A673 (cell line): ENCODE measurements at regions not wholly inside any gene's neighbourhood (a gene's known extent, or its start where the extent isn't known, plus 50 kb on each side); places are given as distances from the start of the nearest gene placed in this dataset.

Source experiments
- BruUV-seq: library from RNA; stranded (reverse); fragments of 400-500 nt; replicated peaks from 2 replicates; lab custom pipeline; 2021; lab: Mats Ljungman, UMichigan
- CTCF ChIA-PET: fragments of 300-600 bp; sonication (Branson Sonifier 250); formaldehyde crosslinking; loops from one replicate; lab custom pipeline; 2022; ENCODE audit warnings: antibody characterized with exemption; lab: Charles Lee
- POLR2A ChIA-PET: fragments of 300-600 bp; sonication (Branson Sonifier 250); formaldehyde crosslinking; loops from one replicate; lab custom pipeline; 2022; ENCODE audit warnings: antibody characterized with exemption; ENCODE audit not compliant: low non-redundant PET; lab: Charles Lee
- DNase-seq: peaks from one replicate; pipeline ENCODE4 v3.0.0-alpha.2; 2015; ENCODE audit warnings: low spot score
- H3K27ac ChIP-seq: fragments of 200-600 bp; sonication (generic); 2 replicates; pipeline ENCODE4 v1.5.1; 2016; ENCODE audit warnings: mixed run types, low read depth, mild to moderate bottlenecking, mixed read lengths, antibody characterized with exemption, low read length; ENCODE audit not compliant: poor library complexity, severe bottlenecking
- H3K27me3 ChIP-seq: fragments of 200-600 bp; sonication (generic); replicated peaks from 2 replicates; pipeline ENCODE4 v1.6.1; 2017; ENCODE audit warnings: mixed run types, low read depth, mild to moderate bottlenecking, mixed read lengths, antibody characterized with exemption, low read length; ENCODE audit not compliant: insufficient read depth, poor library complexity
- H3K36me3 ChIP-seq: fragments of 200-600 bp; sonication (generic); 2 replicates; pipeline ENCODE4 v1.6.1; 2016; ENCODE audit warnings: mixed run types, mild to moderate bottlenecking, mixed read lengths, antibody characterized with exemption, low read length; ENCODE audit not compliant: insufficient read depth, poor library complexity, severe bottlenecking
- H3K4me1 ChIP-seq: fragments of 200-600 bp; sonication (generic); 2 replicates; pipeline ENCODE4 v1.6.1; 2017; ENCODE audit warnings: mixed run types, mild to moderate bottlenecking, mixed read lengths, antibody characterized with exemption, low read length; ENCODE audit not compliant: insufficient read depth, poor library complexity, severe bottlenecking
- H3K4me3 ChIP-seq: fragments of 200-600 bp; sonication (generic); 2 replicates; pipeline ENCODE4 v1.5.1; 2016; ENCODE audit warnings: low read depth, mixed run types, mild to moderate bottlenecking, mixed read lengths, low read length; ENCODE audit not compliant: poor library complexity, severe bottlenecking
- H3K9me3 ChIP-seq: fragments of 200-600 bp; sonication (generic); 2 replicates; pipeline ENCODE4 v1.6.1; 2016; ENCODE audit warnings: mixed run types, low read depth, mild to moderate bottlenecking, mixed read lengths, antibody characterized with exemption, low read length; ENCODE audit not compliant: poor library complexity, severe bottlenecking
- CTCF ChIP-seq: fragments of 300-800, 200-600 bp; sonication (generic); conservative IDR thresholded peaks from 2 replicates; pipeline ENCODE4 v1.5.1; 2017; ENCODE audit warnings: low read depth, mild to moderate bottlenecking, antibody characterized with exemption, low read length, moderate library complexity, mixed read lengths
- EZH2 ChIP-seq: fragments of 200-600 bp; sonication (generic); IDR thresholded peaks from 2 replicates; pipeline ENCODE4 v1.6.1; 2017; ENCODE audit warnings: borderline replicate concordance, low read depth, mild to moderate bottlenecking, mixed read lengths, antibody characterized with exemption, low read length; ENCODE audit not compliant: poor library complexity, severe bottlenecking
- intact Hi-C: fragments of 100-400 bp; cut with micrococcal nuclease; formaldehyde crosslinking; loops from one replicate; pipeline ENCODE4 v1.10.0; 2022; ENCODE audit not compliant: unreplicated experiment

- Histone ChIP-seq H3K9me3 (no peaks in the 10 kb centered on the region), H3K36me3 (no peaks in the 10 kb centered on the region), H3K4me3 (no peak overlapping the region), H3K4me1 (no peaks in the 10 kb centered on the region), H3K27ac (no peak overlapping the region), H3K27me3 (no peaks in the 10 kb centered on the region)
- no TSS peak for BruUV-seq
- DNase-seq, result no peak
- ChIA-PET CTCF (no interaction called here), POLR2A (no interaction called here)
- intact Hi-C loops, result no loop called here
- TF ChIP-seq EZH2 (no peak), CTCF (no peak)
These were observed 332.9 kb downstream of the EIPR1 start for GRCh38 chr2:3044587-3045317.

- no peak for DNase-seq
- CTCF ChIA-PET, result no interaction called here
- no TSS peak for BruUV-seq
- no peak overlapping the region for H3K27ac ChIP-seq
- POLR2A ChIA-PET, result no interaction called here
- intact Hi-C loops, result no loop called here
- no peaks in the 10 kb centered on the region for H3K4me1 ChIP-seq
- no peaks in the 10 kb centered on the region for H3K9me3 ChIP-seq
- no peaks in the 10 kb centered on the region for H3K27me3 ChIP-seq
- H3K36me3 ChIP-seq, result no peaks in the 10 kb centered on the region
- no peak overlapping the region for H3K4me3 ChIP-seq
- TF ChIP-seq EZH2 (no peak), CTCF (no peak)
These were observed 333.9 kb downstream of the EIPR1 start for GRCh38 chr2:3043726-3044125.

DNA sequence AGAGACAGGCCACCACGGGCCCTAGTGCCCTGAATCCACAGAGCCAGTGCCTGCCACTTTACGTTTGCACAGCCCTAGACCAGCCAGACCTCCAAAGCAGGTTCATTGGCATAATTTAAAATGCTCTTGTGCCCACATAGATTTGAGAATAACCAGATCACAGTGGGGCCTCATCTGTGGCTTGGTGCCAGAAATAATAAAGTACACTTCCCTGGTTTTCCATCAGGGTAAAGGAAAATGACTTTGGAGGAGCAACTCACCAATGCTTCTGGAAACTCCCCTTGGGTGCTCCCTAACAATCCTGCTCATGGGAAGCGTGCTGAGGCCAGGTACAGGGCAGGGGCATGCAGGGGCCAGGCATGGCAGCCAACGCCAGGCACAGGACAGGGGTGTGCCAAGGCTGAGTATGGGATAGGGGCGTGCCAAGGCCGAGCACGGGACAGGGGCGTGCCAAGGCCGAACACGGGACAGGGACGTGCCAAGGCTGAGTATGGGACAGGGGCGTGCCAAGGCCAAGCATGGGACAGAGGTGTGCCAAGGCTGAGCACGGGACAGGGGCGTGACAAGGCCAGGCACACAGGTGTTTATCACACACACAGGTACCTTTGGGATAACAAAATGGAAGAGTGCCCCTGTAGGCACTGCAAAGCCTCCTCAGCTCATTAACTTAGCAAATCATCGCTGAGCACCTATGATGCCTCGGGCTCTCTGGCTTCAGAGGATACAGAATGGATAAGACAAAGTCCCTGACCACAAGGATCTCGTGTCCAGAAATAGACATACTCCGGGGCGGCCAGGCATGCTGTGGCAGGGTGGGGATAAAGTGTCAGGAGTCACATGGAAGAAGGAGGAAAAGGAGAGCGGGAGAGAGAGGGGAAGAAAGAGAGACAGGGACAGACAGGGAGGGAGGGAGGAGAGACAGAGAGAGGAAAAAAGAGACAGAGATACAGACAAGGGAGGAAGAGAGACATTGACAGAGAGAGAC is 334.7 kb downstream of the EIPR1 start:
- no peaks in the 10 kb centered on the region for H3K36me3 ChIP-seq
- TF ChIP-seq EZH2, result no peak
- no peak for TF ChIP-seq CTCF
- intact Hi-C loops, result no loop called here
- no peak overlapping the region for H3K4me3 ChIP-seq
- H3K4me1 ChIP-seq, result no peaks in the 10 kb centered on the region
- no TSS peak for BruUV-seq
- POLR2A ChIA-PET, result no interaction called here
- DNase-seq, result no peak
- CTCF ChIA-PET, result no interaction called here
- no peak overlapping the region for H3K27ac ChIP-seq
- H3K9me3 ChIP-seq, result no peaks in the 10 kb centered on the region
- no peaks in the 10 kb centered on the region for H3K27me3 ChIP-seq
